ENCODE measurements at regions not wholly inside any gene's neighbourhood (a gene's known extent, or its start where the extent isn't known, plus 50 kb on each side); places are given as distances from the start of the nearest gene placed in this dataset.

DNA sequence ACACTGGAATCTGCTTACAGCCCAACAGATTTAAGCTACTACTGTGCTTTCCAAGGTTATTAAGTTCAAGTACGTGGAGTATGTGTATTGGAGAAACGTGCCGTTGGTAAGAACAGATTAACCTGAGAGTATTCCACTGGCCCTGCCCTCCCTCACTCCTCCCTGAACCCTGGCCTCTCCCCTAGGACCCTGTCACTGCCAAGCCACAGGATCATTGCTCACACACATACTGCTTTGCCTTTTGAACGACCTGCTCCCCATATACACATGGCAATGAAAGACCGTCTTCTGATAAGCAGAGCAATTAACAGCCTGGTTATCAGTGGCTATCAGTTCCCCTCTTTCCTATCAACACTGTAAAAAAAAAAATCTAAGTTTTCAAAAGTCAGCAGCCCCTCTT, 458.9 kb upstream of the DYNLRB2 start:
- BruUV-seq (replicated peaks) = no TSS peak
- no peaks in the 10 kb centered on the region for H3K36me3 ChIP-seq (ENCODE audit: control insufficient read depth, insufficient read depth, low read length)
- H3K4me1 ChIP-seq (ENCODE audit: control insufficient read depth, insufficient read depth, low read length) = no peaks in the 10 kb centered on the region
- no peaks in the 10 kb centered on the region for H3K27me3 ChIP-seq (ENCODE audit: control insufficient read depth, insufficient read depth, low read length)
- ChIA-PET POLR2A (no interaction called here), CTCF (no interaction called here)
- in situ Hi-C loops (cut with HindIII; ENCODE audit: low pct_unique_long_range_greater_than_20kb, low sequenced_read_pairs) (no loop called here), intact Hi-C loops (cut with micrococcal nuclease; ENCODE audit: unreplicated experiment) (no loop called here)
- H3K27ac ChIP-seq (ENCODE audit: low read length) = no peak overlapping the region
- ATAC-seq = no peak
- H3K9me3 ChIP-seq (ENCODE audit: control insufficient read depth, insufficient read depth, low read depth, low read length) = no peaks in the 10 kb centered on the region
- no peak overlapping the region for H3K4me3 ChIP-seq (ENCODE audit: low read depth in 2 of 2, low read length in 2 of 2)
- TF ChIP-seq POLR2AphosphoS5 (IDR thresholded peaks at IDR 0.05; ENCODE audit: low read depth, low read length) (no peak), SIN3A (IDR thresholded peaks at IDR 0.05; ENCODE audit: borderline replicate concordance, insufficient read depth, low read depth, low read length) (no peak), REST (IDR thresholded peaks at IDR 0.05; ENCODE audit: insufficient read depth in 1 of 2, low read depth in 2 of 2, low read length in 1 of 2) (no peak), TCF7L2 (IDR thresholded peaks at IDR 0.05; ENCODE audit: low read depth, low read length) (no peak), CTCF (IDR thresholded peaks at IDR 0.05) (no peak)
- DNase-seq (ENCODE audit: low read depth, low spot score) = no peak

DNA sequence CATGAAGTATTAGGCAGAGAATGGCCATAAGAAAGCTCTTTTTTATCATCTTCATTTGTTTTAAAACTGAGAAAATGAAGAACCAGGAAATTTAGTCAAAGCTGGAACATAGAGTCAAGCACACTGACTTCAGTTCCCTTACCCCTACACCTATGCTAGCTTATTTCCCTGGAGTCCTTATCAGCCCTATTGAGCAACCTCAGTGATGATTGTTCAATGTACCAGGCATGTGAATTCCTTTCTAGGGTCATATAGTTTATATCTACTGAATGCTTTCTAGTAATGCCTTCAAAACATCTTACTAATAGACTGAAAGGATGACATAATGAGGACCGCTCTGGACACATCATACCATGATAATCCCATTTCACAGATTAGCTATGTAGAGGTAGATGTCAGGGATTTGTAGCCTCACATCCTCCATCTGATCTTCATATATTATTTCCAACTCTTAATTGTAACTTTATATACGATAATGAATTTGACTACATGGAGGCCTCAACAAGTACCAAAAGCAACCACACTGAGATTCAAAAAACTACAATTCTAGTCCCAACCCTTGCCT, 460.4 kb upstream of the DYNLRB2 start:
- Histone ChIP-seq H3K27me3 (ENCODE audit: control insufficient read depth, insufficient read depth, low read length) (no peaks in the 10 kb centered on the region), H3K4me3 (ENCODE audit: low read depth in 2 of 2, low read length in 2 of 2) (no peak overlapping the region), H3K4me1 (ENCODE audit: control insufficient read depth, insufficient read depth, low read length) (no peaks in the 10 kb centered on the region), H3K27ac (ENCODE audit: low read length) (no peak overlapping the region), H3K9me3 (ENCODE audit: control insufficient read depth, insufficient read depth, low read depth, low read length) (no peaks in the 10 kb centered on the region), H3K36me3 (ENCODE audit: control insufficient read depth, insufficient read depth, low read length) (no peaks in the 10 kb centered on the region)
- DNase-seq (ENCODE audit: low read depth, low spot score) = no peak
- CTCF ChIA-PET = no interaction called here
- POLR2A ChIA-PET = interaction anchor here (0.6 kb wide), 1 partner anchor 1004 kb away, joined by 4 read pairs; no protein-coding TSS in a partner anchor
- TF ChIP-seq TCF7L2 (IDR thresholded peaks at IDR 0.05; ENCODE audit: low read depth, low read length) = no peak
- no peak for TF ChIP-seq REST (IDR thresholded peaks at IDR 0.05; ENCODE audit: insufficient read depth in 1 of 2, low read depth in 2 of 2, low read length in 1 of 2)
- TF ChIP-seq POLR2AphosphoS5 (IDR thresholded peaks at IDR 0.05; ENCODE audit: low read depth, low read length) = no peak
- no peak for TF ChIP-seq SIN3A (IDR thresholded peaks at IDR 0.05; ENCODE audit: borderline replicate concordance, insufficient read depth, low read depth, low read length)
- TF ChIP-seq CTCF (IDR thresholded peaks at IDR 0.05) = no peak
- no peak for ATAC-seq
- BruUV-seq (replicated peaks) = no TSS peak
- in situ Hi-C loops (cut with HindIII; ENCODE audit: low pct_unique_long_range_greater_than_20kb, low sequenced_read_pairs) = no loop called here
- intact Hi-C loops (cut with micrococcal nuclease; ENCODE audit: unreplicated experiment) = no loop called here
